ENCODE measurements at regions not wholly inside any gene's neighbourhood (a gene's known extent, or its start where the extent isn't known, plus 50 kb on each side); places are given as distances from the start of the nearest gene placed in this dataset.

- DNase-seq (ENCODE audit: low read depth, low spot score), result no peak
- peaks cover 6% of the 10 kb centered on the region for H3K9me3 Mint-ChIP-seq
- H3K4me1 Mint-ChIP-seq, result peaks cover 44% of the 10 kb centered on the region
- no peaks in the 10 kb centered on the region for H3K36me3 Mint-ChIP-seq (ENCODE audit: low read depth)
- TF ChIP-seq CTCF (conservative IDR thresholded peaks at IDR 0.05), result no peak
- no peaks in the 10 kb centered on the region for H3K27me3 Mint-ChIP-seq (ENCODE audit: low read depth)
- H3K27ac Mint-ChIP-seq (ENCODE audit: unreplicated experiment), result no peak overlapping the region
- no peak overlapping the region for H3K4me3 Mint-ChIP-seq
Observed at GRCh38 chr6:139547804-139548203, 173.4 kb upstream of the CITED2 start.

- no peaks in the 10 kb centered on the region for H3K27me3 Mint-ChIP-seq (ENCODE audit: low read depth)
- DNase-seq (ENCODE audit: low read depth, low spot score), result no peak
- H3K36me3 Mint-ChIP-seq (ENCODE audit: low read depth), result no peaks in the 10 kb centered on the region
- TF ChIP-seq CTCF (conservative IDR thresholded peaks at IDR 0.05), result no peak
- H3K27ac Mint-ChIP-seq (ENCODE audit: unreplicated experiment), result peak overlapping the region; percentile 44
- no peak overlapping the region for H3K4me3 Mint-ChIP-seq
- peaks cover 45% of the 10 kb centered on the region for H3K4me1 Mint-ChIP-seq
- H3K9me3 Mint-ChIP-seq, result peaks cover 6% of the 10 kb centered on the region
Observed at GRCh38 chr6:139547122-139547776, 172.8 kb upstream of the CITED2 start.

GRCh38 chr6:139546106-139546472, 171.6 kb upstream of the CITED2 start:
- no peak for TF ChIP-seq CTCF (conservative IDR thresholded peaks at IDR 0.05)
- Mint-ChIP-seq H3K27me3 (ENCODE audit: low read depth) (no peaks in the 10 kb centered on the region), H3K36me3 (ENCODE audit: low read depth) (no peaks in the 10 kb centered on the region), H3K4me1 (peaks cover 47% of the 10 kb centered on the region), H3K4me3 (no peak overlapping the region), H3K27ac (ENCODE audit: unreplicated experiment) (no peak overlapping the region), H3K9me3 (peaks cover 6% of the 10 kb centered on the region)
- DNase-seq (ENCODE audit: low read depth, low spot score), result no peak

- no peak overlapping the region for H3K4me3 Mint-ChIP-seq
- H3K36me3 Mint-ChIP-seq (ENCODE audit: low read depth), result no peaks in the 10 kb centered on the region
- H3K27me3 Mint-ChIP-seq (ENCODE audit: low read depth), result no peaks in the 10 kb centered on the region
- TF ChIP-seq CTCF (conservative IDR thresholded peaks at IDR 0.05), result no peak
- H3K4me1 Mint-ChIP-seq, result peaks cover 45% of the 10 kb centered on the region
- H3K27ac Mint-ChIP-seq (ENCODE audit: unreplicated experiment), result peak overlapping the region; percentile 16
- no peak for DNase-seq (ENCODE audit: low read depth, low spot score)
- peaks cover 6% of the 10 kb centered on the region for H3K9me3 Mint-ChIP-seq
Observed at GRCh38 chr6:139545206-139546105, 171.0 kb upstream of the CITED2 start.

- Mint-ChIP-seq H3K4me3 (no peak overlapping the region), H3K9me3 (peaks cover 6% of the 10 kb centered on the region), H3K4me1 (peaks cover 49% of the 10 kb centered on the region), H3K36me3 (ENCODE audit: low read depth) (no peaks in the 10 kb centered on the region), H3K27me3 (ENCODE audit: low read depth) (no peaks in the 10 kb centered on the region), H3K27ac (ENCODE audit: unreplicated experiment) (peak overlapping the region; percentile 57)
- no peak for TF ChIP-seq CTCF (conservative IDR thresholded peaks at IDR 0.05)
- DNase-seq (ENCODE audit: low read depth, low spot score), result no peak
Observed at GRCh38 chr6:139544701-139545057, 170.2 kb upstream of the CITED2 start.

Data from neural crest cell (in vitro differentiated cells).